PC-3 (cell line): ENCODE measurements at regions not wholly inside any gene's neighbourhood (a gene's known extent, or its start where the extent isn't known, plus 50 kb on each side); places are given as distances from the start of the nearest gene placed in this dataset.

Source experiments
- EZH2 ChIP-seq: fragments of 300-600 bp; sonication (generic); IDR thresholded peaks from one replicate; pipeline ENCODE4 v1.6.1; 2017; ENCODE audit warnings: antibody characterized with exemption, mild to moderate bottlenecking, low read length; ENCODE audit not compliant: unreplicated experiment
- EZH2phosphoT487 ChIP-seq: fragments of 300-600 bp; sonication (generic); IDR thresholded peaks from 2 replicates; pipeline ENCODE4 v1.6.1; 2018; ENCODE audit warnings: mild to moderate bottlenecking, antibody characterized with exemption, low read length, borderline replicate concordance
- TF ChIP-seq, protein P1 (sequence below): fragments of 300-600 bp; sonication (generic); conservative IDR thresholded peaks from 2 replicates; pipeline ENCODE4 v1.5.1; 2017; ENCODE audit warnings: antibody characterized with exemption, low read depth, mild to moderate bottlenecking, low read length

GRCh38 chr9:73233359-73234007 lies 81.8 kb downstream of the ANXA1 start:
- TF ChIP-seq, protein P1, sequence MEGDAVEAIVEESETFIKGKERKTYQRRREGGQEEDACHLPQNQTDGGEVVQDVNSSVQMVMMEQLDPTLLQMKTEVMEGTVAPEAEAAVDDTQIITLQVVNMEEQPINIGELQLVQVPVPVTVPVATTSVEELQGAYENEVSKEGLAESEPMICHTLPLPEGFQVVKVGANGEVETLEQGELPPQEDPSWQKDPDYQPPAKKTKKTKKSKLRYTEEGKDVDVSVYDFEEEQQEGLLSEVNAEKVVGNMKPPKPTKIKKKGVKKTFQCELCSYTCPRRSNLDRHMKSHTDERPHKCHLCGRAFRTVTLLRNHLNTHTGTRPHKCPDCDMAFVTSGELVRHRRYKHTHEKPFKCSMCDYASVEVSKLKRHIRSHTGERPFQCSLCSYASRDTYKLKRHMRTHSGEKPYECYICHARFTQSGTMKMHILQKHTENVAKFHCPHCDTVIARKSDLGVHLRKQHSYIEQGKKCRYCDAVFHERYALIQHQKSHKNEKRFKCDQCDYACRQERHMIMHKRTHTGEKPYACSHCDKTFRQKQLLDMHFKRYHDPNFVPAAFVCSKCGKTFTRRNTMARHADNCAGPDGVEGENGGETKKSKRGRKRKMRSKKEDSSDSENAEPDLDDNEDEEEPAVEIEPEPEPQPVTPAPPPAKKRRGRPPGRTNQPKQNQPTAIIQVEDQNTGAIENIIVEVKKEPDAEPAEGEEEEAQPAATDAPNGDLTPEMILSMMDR, result no peak
- TF ChIP-seq EZH2phosphoT487, result no peak
- TF ChIP-seq EZH2, result no peak
